HFFc6 (cell line): ENCODE measurements at regions not wholly inside any gene's neighbourhood (a gene's known extent, or its start where the extent isn't known, plus 50 kb on each side); places are given as distances from the start of the nearest gene placed in this dataset.
"Not testable (repeated sequence)": the region's sequence is repeated elsewhere in the genome, so short reads cannot be mapped to it uniquely, and the experiment has no call there.

Experiments
- DNase-seq: peaks from one replicate; pipeline ENCODE4 v3.0.0-alpha.2; 2018
- H3K27ac Mint-ChIP-seq: 2 replicates; pipeline ENCODE4 v1.8.0; 2020; ENCODE audit warnings: mild to moderate bottlenecking, mixed read lengths
- H3K27me3 Mint-ChIP-seq: 2 replicates; pipeline ENCODE4 v1.8.0; 2021; ENCODE audit warnings: mild to moderate bottlenecking, moderate library complexity, mixed read lengths; ENCODE audit not compliant: insufficient read depth
- H3K36me3 Mint-ChIP-seq: 2 replicates; pipeline ENCODE4 v1.8.0; 2021; ENCODE audit warnings: low read depth, mixed read lengths
- H3K4me1 Mint-ChIP-seq: 2 replicates; pipeline ENCODE4 v1.8.0; 2020; ENCODE audit warnings: low read depth, mixed read lengths
- H3K4me3 Mint-ChIP-seq: 2 replicates; pipeline ENCODE4 v1.8.0; 2020; ENCODE audit warnings: mild to moderate bottlenecking, moderate library complexity, mixed read lengths
- H3K9me3 Mint-ChIP-seq: 2 replicates; pipeline ENCODE4 v1.8.0; 2020; ENCODE audit warnings: mild to moderate bottlenecking, mixed read lengths
- TF ChIP-seq, protein P1 (sequence below): fragments of 200-600 bp; sonication (generic); IDR thresholded peaks from 2 replicates; pipeline ENCODE4 v1.5.0; 2021; ENCODE audit warnings: antibody characterized with exemption, mild to moderate bottlenecking

DNA sequence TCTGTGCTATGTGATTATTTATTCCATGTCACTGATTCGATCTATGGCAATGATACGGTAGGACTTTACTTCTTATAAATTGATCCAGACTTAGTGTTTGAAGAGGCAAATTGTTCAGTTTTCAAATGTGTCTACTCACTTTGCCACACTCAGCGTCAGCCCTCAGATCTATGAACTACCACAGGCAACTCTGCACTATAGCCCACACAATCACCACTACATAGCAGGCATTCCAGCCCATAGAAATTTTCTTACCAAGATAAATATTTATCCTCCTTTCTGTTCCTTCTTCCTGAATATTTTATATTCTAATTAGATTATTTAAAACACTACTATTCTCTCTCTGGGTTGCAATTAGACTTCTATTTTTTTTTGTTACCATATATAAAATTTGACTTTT, 776.1 kb downstream of the BRINP3 start:
- H3K27me3 Mint-ChIP-seq: no peaks in the 10 kb centered on the region
- TF ChIP-seq, protein P1, sequence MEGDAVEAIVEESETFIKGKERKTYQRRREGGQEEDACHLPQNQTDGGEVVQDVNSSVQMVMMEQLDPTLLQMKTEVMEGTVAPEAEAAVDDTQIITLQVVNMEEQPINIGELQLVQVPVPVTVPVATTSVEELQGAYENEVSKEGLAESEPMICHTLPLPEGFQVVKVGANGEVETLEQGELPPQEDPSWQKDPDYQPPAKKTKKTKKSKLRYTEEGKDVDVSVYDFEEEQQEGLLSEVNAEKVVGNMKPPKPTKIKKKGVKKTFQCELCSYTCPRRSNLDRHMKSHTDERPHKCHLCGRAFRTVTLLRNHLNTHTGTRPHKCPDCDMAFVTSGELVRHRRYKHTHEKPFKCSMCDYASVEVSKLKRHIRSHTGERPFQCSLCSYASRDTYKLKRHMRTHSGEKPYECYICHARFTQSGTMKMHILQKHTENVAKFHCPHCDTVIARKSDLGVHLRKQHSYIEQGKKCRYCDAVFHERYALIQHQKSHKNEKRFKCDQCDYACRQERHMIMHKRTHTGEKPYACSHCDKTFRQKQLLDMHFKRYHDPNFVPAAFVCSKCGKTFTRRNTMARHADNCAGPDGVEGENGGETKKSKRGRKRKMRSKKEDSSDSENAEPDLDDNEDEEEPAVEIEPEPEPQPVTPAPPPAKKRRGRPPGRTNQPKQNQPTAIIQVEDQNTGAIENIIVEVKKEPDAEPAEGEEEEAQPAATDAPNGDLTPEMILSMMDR: no peak
- no peak for DNase-seq
- peaks cover 36% of the 10 kb centered on the region for H3K9me3 Mint-ChIP-seq
- H3K4me3 Mint-ChIP-seq: no peak overlapping the region
- H3K36me3 Mint-ChIP-seq: no peaks in the 10 kb centered on the region
- no peak overlapping the region for H3K27ac Mint-ChIP-seq
- H3K4me1 Mint-ChIP-seq: no peaks in the 10 kb centered on the region

- Mint-ChIP-seq H3K4me1 (no peaks in the 10 kb centered on the region), H3K36me3 (no peaks in the 10 kb centered on the region), H3K9me3 (peaks cover 53% of the 10 kb centered on the region), H3K27ac (no peak overlapping the region), H3K4me3 (no peak overlapping the region), H3K27me3 (no peaks in the 10 kb centered on the region)
- TF ChIP-seq, protein P1: no peak
- DNase-seq: no peak
Observed at GRCh38 chr1:189706594-189706993, 771.1 kb downstream of the BRINP3 start.

- no peaks in the 10 kb centered on the region for H3K36me3 Mint-ChIP-seq
- H3K4me3 Mint-ChIP-seq: no peak overlapping the region
- H3K27me3 Mint-ChIP-seq: no peaks in the 10 kb centered on the region
- no peaks in the 10 kb centered on the region for H3K4me1 Mint-ChIP-seq
- peaks cover 64% of the 10 kb centered on the region for H3K9me3 Mint-ChIP-seq
- DNase-seq: no peak
- H3K27ac Mint-ChIP-seq: no peak overlapping the region
- TF ChIP-seq, protein P1: no peak
Observed at GRCh38 chr1:189708674-189709073, 769.0 kb downstream of the BRINP3 start.

GRCh38 chr1:189718147-189718795, 759.4 kb downstream of the BRINP3 start:
- not testable (repeated sequence) for H3K4me3 Mint-ChIP-seq, H3K36me3 Mint-ChIP-seq, DNase-seq, H3K27ac Mint-ChIP-seq, H3K27me3 Mint-ChIP-seq, H3K4me1 Mint-ChIP-seq
- H3K9me3 Mint-ChIP-seq: peaks cover 26% of the 10 kb centered on the region

DNA sequence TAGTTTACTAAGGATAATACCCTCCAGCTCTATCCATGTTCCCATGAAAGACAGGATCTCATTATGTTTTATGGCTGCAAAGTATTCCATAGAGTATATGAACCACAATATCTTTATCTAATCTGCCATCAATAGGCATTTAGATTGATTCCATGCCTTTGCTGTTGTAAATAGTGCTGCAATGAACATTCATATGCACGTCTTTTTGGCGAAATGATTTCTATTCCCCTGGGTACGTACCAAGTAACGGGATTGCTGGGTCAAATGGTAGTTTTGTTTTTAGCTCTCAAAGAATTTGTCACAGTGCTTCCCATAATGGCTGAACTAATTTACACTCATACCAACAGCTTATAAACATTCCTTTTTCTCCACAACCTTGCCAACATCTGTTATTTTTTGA, 750.9 kb downstream of the BRINP3 start:
- Mint-ChIP-seq H3K9me3 (peaks cover 49% of the 10 kb centered on the region), H3K27ac (no peak overlapping the region), H3K4me1 (no peaks in the 10 kb centered on the region), H3K4me3 (no peak overlapping the region), H3K36me3 (no peaks in the 10 kb centered on the region; the same call in 1 of the 2 replicates), H3K27me3 (no peaks in the 10 kb centered on the region)
- TF ChIP-seq, protein P1: no peak
- no peak for DNase-seq

GRCh38 chr1:189751311-189751710, 726.4 kb downstream of the BRINP3 start:
- no peak for DNase-seq
- Mint-ChIP-seq H3K9me3 (peaks cover 14% of the 10 kb centered on the region), H3K4me3 (no peak overlapping the region), H3K27me3 (no peaks in the 10 kb centered on the region), H3K27ac (no peak overlapping the region), H3K4me1 (no peaks in the 10 kb centered on the region), H3K36me3 (peaks cover 5% of the 10 kb centered on the region; the same call in 1 of the 2 replicates)
- TF ChIP-seq, protein P1: no peak
